NCI-H1417 (cell line): ENCODE measurements at regions not wholly inside any gene's neighbourhood (a gene's known extent, or its start where the extent isn't known, plus 50 kb on each side); places are given as distances from the start of the nearest gene placed in this dataset.
"Not testable (repeated sequence)": the region's sequence is repeated elsewhere in the genome, so short reads cannot be mapped to it uniquely, and the experiment has no call there.

Experiments used
- DNase-seq, 3 experiments: peaks; one replicate each; lab custom pipeline; 2025; lab: John Stamatoyannopoulos, UW

DNA sequence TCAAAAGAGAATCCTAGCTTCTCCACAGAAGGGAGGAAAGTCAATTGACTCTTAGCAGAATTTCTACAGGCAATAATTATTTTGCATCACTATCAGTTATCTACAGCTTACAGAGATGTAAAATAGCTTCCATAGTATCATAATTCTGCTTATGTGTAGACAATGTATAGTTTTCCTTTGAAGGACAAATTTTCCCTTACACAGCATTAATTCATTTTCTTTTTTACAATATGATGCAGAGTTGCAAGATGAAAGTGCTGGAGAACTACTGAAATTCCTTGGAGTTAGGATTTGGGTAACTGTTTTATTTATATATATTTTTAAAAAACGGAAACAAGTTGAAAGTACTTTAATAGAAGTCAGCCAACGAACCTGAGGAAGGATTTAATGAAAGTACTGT is 111.0 kb upstream of the CPHXL start:
- DNase-seq: no peak

GRCh38 chr16:75837681-75838080 is 111.4 kb upstream of the CPHXL start:
- DNase-seq: no peak

GRCh38 chr16:75841517-75841916 is 115.2 kb upstream of the CPHXL start:
- peak in 2 of 3 experiments; percentile 2 to 49 for DNase-seq

DNA sequence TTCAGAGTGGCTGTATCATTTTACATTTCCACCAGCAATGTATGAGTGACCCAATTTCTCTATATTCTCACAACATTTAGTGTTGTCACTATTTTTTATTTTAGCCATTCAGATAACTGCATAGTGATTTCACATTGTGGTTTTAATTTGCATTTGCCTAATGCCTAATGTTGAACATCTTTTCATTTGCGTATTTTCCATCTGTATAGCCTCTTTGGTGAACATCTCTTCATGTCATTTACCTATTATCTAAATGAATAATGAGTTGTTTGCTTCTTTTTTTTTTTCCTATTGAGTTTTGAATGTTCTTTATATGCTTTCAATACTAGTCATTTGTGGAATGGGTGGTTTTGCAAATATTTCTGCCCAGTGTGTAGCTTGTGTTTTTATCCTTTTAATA is 120.9 kb upstream of the CPHXL start:
- DNase-seq: no peak

DNA sequence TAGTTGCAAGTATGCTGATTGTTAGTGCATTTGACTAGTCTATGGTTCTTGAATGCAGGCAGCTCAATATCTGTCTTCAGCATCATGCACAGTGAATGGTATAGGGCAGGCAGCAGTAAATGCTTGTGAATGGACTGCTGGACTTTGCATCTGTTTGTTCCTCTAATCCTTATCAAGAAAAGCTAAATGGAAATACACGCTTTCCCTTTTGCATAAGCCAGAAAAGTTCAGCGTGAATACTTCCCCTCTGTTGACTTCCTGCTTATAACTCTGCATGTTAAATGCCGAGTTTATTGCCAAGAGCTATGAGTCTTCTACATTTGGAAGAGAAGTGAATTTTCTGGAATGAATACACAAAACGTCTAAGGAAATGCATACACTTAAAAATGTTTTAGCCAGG is 127.9 kb upstream of the CPHXL start:
- DNase-seq: peak in 1 of 3 experiments; percentile 19

- peak; percentile 70 to 97 (median 81) for DNase-seq
Measured at GRCh38 chr16:75860326-75861053, 134.2 kb upstream of the CPHXL start.

- DNase-seq: peak; percentile 10 to 72 (median 21)
Measured at GRCh38 chr16:75861311-75862097, 135.2 kb upstream of the CPHXL start.

- DNase-seq: no peak
Measured at GRCh38 chr16:75862098-75862386, 135.8 kb upstream of the CPHXL start.

DNA sequence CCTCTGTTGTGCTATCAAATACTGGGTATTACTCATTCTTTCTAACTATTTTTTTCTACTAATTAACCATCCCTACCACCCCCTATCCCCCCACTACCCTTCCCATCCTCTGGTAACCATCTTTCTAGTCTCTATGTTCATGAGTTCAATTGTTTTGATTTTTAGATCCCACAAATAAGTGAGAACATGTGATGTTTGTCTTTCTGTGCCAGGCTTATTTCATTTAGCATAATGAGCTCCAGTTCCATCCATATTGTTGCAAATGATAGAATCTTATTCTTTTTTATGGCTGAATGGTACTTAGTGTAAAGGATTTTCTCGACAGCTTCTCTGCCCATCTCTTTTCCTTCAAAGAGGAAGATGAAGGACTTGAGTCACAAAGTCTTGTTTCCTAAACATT is 138.0 kb upstream of the CPHXL start:
- no peak for DNase-seq

DNA sequence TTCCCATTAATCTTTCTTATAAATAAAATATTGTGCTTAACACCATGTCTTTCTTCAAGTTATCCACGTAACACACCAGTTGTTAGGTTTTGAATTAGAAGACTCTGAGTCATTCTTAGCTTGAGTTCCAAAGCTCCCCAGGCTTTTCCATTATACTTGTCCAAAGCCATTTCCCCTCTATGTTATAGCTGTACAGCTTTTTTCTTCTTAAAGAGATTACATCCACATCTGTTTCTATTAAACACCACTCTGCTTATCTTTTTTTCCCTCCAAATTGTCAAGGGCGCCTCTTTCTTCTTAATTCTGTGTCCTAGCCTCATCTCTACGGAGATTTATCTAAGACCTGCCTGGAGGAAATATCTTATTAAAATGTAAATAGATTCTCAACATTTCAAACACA is 139.4 kb upstream of the CPHXL start:
- no peak for DNase-seq

GRCh38 chr16:75868636-75869632 is 142.6 kb upstream of the CPHXL start:
- peak in 1 of 3 experiments; percentile 3 for DNase-seq

DNA sequence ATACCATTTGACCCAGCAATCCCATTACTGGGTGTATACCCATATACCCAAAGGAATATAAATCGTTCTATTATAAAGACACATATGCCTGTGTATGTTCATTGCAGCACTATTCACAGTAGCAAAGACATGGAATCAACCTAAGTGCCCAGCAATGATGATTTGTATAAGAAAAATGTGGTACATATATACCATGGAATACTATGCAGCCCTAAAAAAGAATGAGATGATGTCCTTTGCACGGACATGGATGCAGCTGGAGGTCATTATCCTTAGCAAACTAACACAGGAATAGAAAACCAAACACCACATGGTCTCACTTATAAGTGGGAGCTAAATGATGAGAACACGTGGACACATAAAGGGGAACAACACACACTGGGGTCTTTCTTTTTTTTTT is 155.0 kb upstream of the CPHXL start:
- DNase-seq: not testable (repeated sequence)

DNA sequence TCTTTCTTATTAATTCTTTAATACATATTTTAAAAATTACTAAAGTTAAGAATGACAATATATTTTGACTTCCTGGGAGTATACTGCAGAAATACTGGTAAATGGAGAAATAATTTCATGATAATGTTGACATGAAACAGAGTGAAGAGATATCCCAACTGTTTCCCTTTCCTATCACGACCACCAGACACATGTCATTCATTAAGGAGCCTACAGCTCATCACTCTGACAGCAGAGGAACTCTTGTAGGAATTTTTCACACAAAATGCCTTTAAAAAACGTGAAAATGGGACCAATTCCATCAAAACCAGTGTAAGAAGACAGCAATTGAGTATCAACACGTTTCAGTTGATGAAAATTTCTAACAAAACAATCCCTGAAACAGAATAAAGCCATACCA is 172.9 kb upstream of the CPHXL start:
- DNase-seq: no peak

DNA sequence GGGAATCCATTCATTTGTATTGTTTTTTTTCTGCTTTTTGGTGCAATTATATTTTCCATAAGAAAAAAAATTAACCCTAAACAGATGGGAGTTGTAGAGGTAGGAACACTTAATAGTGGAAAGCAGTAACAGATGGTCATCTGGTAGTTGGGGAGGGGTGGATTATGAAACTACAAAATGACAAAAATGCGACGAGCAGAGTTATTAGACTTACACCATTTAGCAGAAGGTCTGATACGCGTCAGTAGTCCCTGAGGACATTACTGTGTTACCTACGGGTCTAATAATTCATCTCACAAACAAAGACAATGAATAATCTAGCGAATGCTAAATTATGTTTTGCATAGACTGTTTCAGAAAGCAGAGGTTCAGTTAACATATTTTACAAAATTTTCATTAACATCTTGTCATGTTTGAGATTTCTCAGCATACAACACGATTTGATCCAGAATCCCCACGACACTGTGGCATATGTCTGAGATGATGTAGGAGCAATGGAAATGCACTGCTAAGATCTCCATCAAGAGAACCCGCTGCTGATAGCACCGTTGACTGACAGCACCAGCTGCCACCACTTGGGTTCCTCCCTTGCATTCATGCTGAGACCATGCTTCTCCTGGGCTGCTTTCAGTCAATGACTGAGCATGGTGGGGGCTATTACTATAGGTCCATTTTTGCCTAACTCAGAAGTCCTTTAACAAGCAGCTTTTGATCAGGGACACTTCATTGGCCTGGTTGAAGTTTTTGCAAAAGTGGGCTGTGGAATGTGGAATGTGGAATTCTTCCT is 182.2 kb upstream of the CPHXL start:
- DNase-seq: no peak

DNA sequence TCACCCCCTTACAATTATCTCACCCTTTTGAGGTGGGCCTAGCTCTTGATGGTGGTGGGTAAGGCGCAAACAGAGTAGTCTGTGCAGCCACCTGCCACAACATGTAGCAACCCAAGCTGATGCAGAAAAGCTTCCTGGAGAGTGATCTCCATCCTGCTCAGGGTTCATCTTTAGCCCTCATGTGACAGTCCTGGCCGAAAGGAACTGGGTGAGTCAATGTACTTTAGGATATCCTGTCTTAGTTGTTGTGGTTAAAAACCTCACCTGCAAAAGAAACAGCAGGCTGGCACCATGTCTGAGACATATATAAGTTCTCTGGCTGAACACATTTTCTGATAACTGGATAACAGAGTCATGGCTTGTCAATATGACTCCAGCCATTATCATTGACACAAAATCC is 183.5 kb upstream of the CPHXL start:
- no peak for DNase-seq

DNA sequence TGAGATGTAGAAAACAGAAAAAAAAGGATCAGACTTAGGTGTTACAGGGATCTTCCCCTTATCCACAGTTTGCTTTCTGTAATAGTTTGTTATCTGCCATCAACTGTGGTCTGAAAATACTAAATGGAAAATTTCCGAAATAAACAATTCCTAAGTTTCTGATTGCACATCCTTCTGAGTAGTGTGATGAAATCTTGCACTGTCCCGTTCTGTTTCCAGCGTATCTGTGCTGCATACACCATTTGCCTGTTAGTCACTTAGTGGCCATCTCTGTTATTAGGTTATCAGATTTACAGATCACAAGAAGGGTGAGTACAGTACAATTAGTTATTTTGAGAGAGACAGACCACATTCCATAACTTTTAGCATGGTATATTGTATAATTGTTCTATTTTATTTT is 185.6 kb upstream of the CPHXL start:
- DNase-seq: no peak

DNA sequence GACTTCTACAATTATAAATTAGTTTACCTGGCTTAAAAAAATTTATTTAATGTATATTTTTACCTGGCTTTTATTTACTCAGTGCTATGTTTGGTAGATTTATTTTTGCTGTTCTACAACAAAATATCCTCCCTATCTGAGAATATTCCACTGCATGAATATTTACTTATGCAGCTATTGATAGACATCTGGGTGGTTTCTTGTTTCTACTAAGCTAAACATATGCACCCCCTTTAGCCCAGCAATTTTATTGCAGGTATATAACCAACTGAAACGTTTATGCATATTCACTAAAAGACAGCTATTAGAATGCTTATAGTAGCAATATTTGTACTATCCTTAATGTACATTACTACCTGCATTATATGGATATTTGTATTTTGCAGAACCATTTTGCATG is 187.7 kb upstream of the CPHXL start:
- no peak for DNase-seq

DNA sequence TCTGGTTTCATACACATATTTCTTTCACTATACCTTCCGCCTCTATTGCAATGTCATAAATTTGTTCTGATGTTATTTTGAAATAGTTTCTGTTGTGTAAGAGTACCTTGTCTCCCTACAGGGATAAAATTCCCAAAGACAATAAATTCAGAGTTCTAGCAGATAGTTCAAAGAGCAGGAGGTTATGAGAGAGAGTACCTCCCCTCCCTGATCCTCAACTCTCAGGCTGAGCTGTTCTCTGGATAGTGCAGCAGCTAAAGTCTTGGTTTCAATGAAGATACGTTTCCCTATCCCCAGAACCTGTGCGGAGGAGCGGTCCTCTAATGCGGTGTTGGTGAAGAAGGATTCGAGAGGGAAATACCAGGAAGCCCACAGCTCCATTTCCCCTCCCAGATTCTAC is 190.2 kb upstream of the CPHXL start:
- no peak for DNase-seq

- no peak for DNase-seq
Measured at GRCh38 chr16:75918109-75918508, 191.8 kb upstream of the CPHXL start.

DNA sequence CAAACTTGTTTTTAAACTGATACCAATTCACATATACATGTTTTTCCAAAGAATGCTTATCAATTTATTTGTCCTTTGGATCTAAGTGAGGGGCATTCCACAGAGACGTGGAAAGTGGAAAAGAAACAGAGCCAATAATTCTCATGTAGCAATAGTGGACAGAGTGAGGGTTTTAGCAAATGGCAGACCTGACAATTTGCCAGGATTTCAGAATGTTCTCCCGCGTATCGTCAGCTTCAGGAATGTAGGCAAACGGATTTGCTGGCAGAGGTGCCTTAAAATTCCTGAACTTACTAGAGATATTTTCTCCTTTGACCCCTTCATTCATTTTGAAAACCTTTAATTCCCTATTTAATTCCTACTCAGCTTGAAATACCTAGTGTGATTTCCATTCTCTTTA is 193.4 kb upstream of the CPHXL start:
- no peak for DNase-seq

- DNase-seq: peak in 2 of 3 experiments; percentile 66 to 90
Measured at GRCh38 chr16:75921281-75921680, 195.0 kb upstream of the CPHXL start.

DNA sequence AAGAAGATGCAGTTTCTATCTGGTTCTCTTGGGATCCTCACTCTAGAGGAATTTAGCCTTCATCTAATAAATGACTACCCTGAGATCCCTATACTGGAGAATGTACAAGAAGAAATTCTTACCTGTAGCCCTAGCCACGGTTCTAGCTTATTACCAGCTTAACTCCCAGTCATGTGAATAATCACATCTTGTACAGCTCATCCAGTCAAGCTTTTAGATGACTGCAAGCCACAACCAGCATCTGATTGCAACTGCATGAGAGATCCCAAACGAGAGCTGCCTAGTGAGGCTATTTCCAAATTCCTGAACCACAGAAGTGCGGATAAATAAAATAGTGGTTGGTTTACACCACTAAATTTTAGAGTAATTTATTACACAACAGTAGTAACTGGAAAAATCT is 196.0 kb upstream of the CPHXL start:
- no peak for DNase-seq
